HL-60 (cell line): ENCODE measurements at regions not wholly inside any gene's neighbourhood (a gene's known extent, or its start where the extent isn't known, plus 50 kb on each side); places are given as distances from the start of the nearest gene placed in this dataset.

Experiments used
- DNase-seq, 2 experiments: peaks; one replicate each; pipeline ENCODE4 v3.0.0-alpha.2; 2010 to 2020; ENCODE audit warnings: low read depth in 1 of 2, low spot score in 1 of 2
- H3K27ac ChIP-seq: fragments of 250-450 bp; sonication (Bioruptor Pico); replicated peaks from 2 replicates; pipeline ENCODE4 v1.5.1; 2020; ENCODE audit warnings: mild to moderate bottlenecking, moderate library complexity
- H3K27me3 ChIP-seq: fragments of 250-450 bp; sonication (Bioruptor Pico); 2 replicates; pipeline ENCODE4 v1.5.1; 2021; ENCODE audit warnings: mild to moderate bottlenecking, moderate library complexity; ENCODE audit not compliant: insufficient read depth, poor library complexity, severe bottlenecking
- H3K4me3 ChIP-seq: replicated peaks from 2 replicates; pipeline ENCODE4 v1.5.1; 2011; ENCODE audit warnings: mild to moderate bottlenecking, control low read depth, low read length; ENCODE audit not compliant: insufficient read depth
- GABPA ChIP-seq: IDR thresholded peaks from 2 replicates; pipeline ENCODE4 v1.6.1; 2012; ENCODE audit warnings: low read depth
- POLR2AphosphoS5 ChIP-seq: IDR thresholded peaks from 2 replicates; pipeline ENCODE4 v1.6.1; 2012; ENCODE audit warnings: low read depth
- SPI1 ChIP-seq: IDR thresholded peaks from 2 replicates; pipeline ENCODE4 v1.6.1; 2012; ENCODE audit warnings: low read depth, mild to moderate bottlenecking, borderline replicate concordance
- TF ChIP-seq, protein P1 (sequence below): IDR thresholded peaks from 2 replicates; pipeline ENCODE4 v1.6.1; 2012; ENCODE audit warnings: low read depth; ENCODE audit not compliant: insufficient replicate concordance
- TF ChIP-seq, protein P2 (sequence below): IDR thresholded peaks from one replicate; pipeline ENCODE4 v1.5.1; 2011; ENCODE audit warnings: low read length, control low read depth, inconsistent platforms; ENCODE audit not compliant: insufficient read depth

DNA sequence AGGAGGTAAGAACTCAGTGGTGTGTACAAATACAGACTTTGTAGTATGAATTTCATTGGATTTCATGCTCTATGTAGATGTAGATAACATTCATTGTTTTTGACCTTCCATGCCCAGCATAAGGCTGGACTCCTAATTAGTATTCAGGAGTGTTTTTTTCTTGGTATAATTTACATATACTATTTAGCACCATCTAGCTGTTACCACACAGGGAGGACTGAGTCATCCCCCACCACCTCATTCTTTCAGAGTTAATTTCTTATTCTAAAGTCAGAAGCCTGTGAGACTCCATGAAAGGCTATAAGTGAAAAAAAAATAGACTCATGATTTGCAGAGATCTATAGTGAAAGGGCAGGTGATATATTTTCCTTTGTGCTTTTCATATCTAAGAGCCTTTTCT is 555.0 kb downstream of the PRR16 start:
- DNase-seq: no peak
- TF ChIP-seq, protein P1, sequence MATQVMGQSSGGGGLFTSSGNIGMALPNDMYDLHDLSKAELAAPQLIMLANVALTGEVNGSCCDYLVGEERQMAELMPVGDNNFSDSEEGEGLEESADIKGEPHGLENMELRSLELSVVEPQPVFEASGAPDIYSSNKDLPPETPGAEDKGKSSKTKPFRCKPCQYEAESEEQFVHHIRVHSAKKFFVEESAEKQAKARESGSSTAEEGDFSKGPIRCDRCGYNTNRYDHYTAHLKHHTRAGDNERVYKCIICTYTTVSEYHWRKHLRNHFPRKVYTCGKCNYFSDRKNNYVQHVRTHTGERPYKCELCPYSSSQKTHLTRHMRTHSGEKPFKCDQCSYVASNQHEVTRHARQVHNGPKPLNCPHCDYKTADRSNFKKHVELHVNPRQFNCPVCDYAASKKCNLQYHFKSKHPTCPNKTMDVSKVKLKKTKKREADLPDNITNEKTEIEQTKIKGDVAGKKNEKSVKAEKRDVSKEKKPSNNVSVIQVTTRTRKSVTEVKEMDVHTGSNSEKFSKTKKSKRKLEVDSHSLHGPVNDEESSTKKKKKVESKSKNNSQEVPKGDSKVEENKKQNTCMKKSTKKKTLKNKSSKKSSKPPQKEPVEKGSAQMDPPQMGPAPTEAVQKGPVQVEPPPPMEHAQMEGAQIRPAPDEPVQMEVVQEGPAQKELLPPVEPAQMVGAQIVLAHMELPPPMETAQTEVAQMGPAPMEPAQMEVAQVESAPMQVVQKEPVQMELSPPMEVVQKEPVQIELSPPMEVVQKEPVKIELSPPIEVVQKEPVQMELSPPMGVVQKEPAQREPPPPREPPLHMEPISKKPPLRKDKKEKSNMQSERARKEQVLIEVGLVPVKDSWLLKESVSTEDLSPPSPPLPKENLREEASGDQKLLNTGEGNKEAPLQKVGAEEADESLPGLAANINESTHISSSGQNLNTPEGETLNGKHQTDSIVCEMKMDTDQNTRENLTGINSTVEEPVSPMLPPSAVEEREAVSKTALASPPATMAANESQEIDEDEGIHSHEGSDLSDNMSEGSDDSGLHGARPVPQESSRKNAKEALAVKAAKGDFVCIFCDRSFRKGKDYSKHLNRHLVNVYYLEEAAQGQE: no peak
- TF ChIP-seq SPI1: no peak
- no peak for TF ChIP-seq POLR2AphosphoS5
- no peak for TF ChIP-seq GABPA
- TF ChIP-seq, protein P2, sequence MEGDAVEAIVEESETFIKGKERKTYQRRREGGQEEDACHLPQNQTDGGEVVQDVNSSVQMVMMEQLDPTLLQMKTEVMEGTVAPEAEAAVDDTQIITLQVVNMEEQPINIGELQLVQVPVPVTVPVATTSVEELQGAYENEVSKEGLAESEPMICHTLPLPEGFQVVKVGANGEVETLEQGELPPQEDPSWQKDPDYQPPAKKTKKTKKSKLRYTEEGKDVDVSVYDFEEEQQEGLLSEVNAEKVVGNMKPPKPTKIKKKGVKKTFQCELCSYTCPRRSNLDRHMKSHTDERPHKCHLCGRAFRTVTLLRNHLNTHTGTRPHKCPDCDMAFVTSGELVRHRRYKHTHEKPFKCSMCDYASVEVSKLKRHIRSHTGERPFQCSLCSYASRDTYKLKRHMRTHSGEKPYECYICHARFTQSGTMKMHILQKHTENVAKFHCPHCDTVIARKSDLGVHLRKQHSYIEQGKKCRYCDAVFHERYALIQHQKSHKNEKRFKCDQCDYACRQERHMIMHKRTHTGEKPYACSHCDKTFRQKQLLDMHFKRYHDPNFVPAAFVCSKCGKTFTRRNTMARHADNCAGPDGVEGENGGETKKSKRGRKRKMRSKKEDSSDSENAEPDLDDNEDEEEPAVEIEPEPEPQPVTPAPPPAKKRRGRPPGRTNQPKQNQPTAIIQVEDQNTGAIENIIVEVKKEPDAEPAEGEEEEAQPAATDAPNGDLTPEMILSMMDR: no peak
- H3K27ac ChIP-seq: no peak overlapping the region

DNA sequence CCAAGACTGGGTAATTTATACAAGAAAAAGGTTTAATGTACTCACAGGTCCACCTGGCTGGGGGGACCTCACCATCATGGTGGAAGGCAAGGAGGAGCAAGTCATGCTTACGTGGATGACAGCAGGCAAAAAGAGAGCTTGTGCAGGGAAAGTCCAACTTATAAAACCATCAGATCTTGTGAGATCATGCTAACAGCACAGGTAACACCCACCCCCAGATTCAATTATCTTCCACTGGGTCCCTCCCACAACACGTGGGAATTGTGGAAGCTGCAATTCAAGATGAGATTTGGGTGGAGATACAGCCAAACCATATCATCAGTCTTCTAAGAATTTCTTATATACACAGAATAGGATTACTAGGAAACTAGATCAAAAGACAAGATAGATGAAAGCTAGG is 555.6 kb downstream of the PRR16 start:
- DNase-seq: no peak
- TF ChIP-seq GABPA: no peak
- no peak for TF ChIP-seq SPI1
- no peak for TF ChIP-seq POLR2AphosphoS5
- TF ChIP-seq, protein P2: no peak
- TF ChIP-seq, protein P1: no peak
- Histone ChIP-seq H3K27me3 (no peaks in the 10 kb centered on the region), H3K4me3 (no peak overlapping the region), H3K27ac (no peak overlapping the region)

More for the DNA sequence above, 555.0 kb downstream of the PRR16 start:
- Histone ChIP-seq H3K4me3 (no peak overlapping the region), H3K27me3 (no peaks in the 10 kb centered on the region)

DNA sequence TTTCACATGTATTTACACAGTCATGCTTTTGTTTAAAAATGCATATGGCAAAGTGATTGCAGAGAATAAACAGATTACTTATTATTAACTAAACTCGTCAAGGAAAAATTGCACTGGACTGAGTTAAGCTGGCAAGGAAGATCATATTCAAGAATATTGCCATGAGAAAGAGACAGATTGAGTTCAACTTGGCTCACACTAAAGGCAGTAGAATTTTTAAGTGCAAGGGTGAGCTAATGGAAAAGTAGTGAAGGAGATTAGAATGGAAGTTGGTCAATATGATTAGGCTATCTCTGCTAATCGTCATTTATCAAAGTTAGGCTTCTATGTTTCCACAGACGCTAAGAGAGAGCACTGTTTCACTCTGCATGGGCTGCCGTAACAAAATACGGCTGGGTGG is 557.6 kb downstream of the PRR16 start:
- H3K27ac ChIP-seq: no peak overlapping the region
- TF ChIP-seq SPI1: no peak
- TF ChIP-seq, protein P2: no peak
- no peak for TF ChIP-seq POLR2AphosphoS5
- TF ChIP-seq, protein P1: no peak
- TF ChIP-seq GABPA: no peak
- no peak for DNase-seq
- H3K27me3 ChIP-seq: no peaks in the 10 kb centered on the region
- no peak overlapping the region for H3K4me3 ChIP-seq
